ENCODE measurements at regions not wholly inside any gene's neighbourhood (a gene's known extent, or its start where the extent isn't known, plus 50 kb on each side); places are given as distances from the start of the nearest gene placed in this dataset. TPM values are rescaled to one million over a fixed set of nuclear protein-coding genes. Genes with fewer than 3 reads are reported as not detected.

GRCh38 chr6:139425780-139426179, 51.3 kb upstream of the CITED2 start:
- no peak overlapping the region for H3K4ac ChIP-seq (ENCODE audit: low read depth in 1 of 2, low read length in 2 of 2)
- no peak overlapping the region for H2AFZ ChIP-seq (ENCODE audit: low read depth, low read length)
- no peak overlapping the region for H4K8ac ChIP-seq (ENCODE audit: low read length)
- no peak for DNase-seq
- no peak overlapping the region for H2BK120ac ChIP-seq (ENCODE audit: low read depth, low read length)
- no peaks in the 10 kb centered on the region for H3K4me1 ChIP-seq (ENCODE audit: control insufficient read depth, insufficient read depth, low read depth, low read length)
- H3K14ac ChIP-seq (ENCODE audit: low read length in 2 of 2): no peak overlapping the region
- H2AK5ac ChIP-seq (ENCODE audit: low read length, severe bottlenecking): no peak overlapping the region
- no peak overlapping the region for H3K27ac ChIP-seq (ENCODE audit: low read length, poor library complexity, severe bottlenecking)
- no peaks in the 10 kb centered on the region for H3K27me3 ChIP-seq (ENCODE audit: control insufficient read depth in 1 of 2, insufficient read depth in 1 of 2, low read length in 2 of 2)
- H3K23ac ChIP-seq (ENCODE audit: low read length in 2 of 2): no peak overlapping the region
- H3K4me3 ChIP-seq (ENCODE audit: insufficient read depth in 1 of 2, low read depth in 1 of 2, low read length in 2 of 2): no peak overlapping the region
- no peak overlapping the region for H3K9ac ChIP-seq (ENCODE audit: low read length)
- WGBS: 100% methylated on average over 1 of the region's 2 CpGs
- no peaks in the 10 kb centered on the region for H3K36me3 ChIP-seq (ENCODE audit: control insufficient read depth in 1 of 2, insufficient read depth in 2 of 2, low read depth in 1 of 2, low read length in 2 of 2)
- H2BK15ac ChIP-seq (ENCODE audit: low read depth, poor library complexity, severe bottlenecking): no peak overlapping the region
- H3K18ac ChIP-seq (ENCODE audit: low read depth in 1 of 2, low read length in 2 of 2): no peak overlapping the region
- no peaks in the 10 kb centered on the region for H3K9me3 ChIP-seq (ENCODE audit: control insufficient read depth, low read length)
- no peak overlapping the region for H4K91ac ChIP-seq (ENCODE audit: low read length)
- H3K4me2 ChIP-seq (ENCODE audit: low read length, poor library complexity, severe bottlenecking): no peak overlapping the region
- H2BK5ac ChIP-seq (ENCODE audit: low read depth, low read length, poor library complexity, severe bottlenecking): no peak overlapping the region
- H2BK12ac ChIP-seq (ENCODE audit: low read length in 2 of 2): no peak overlapping the region
- H3K79me1 ChIP-seq (replicated peaks; ENCODE audit: low read length, poor library complexity, severe bottlenecking): no peaks in the 10 kb centered on the region

DNA sequence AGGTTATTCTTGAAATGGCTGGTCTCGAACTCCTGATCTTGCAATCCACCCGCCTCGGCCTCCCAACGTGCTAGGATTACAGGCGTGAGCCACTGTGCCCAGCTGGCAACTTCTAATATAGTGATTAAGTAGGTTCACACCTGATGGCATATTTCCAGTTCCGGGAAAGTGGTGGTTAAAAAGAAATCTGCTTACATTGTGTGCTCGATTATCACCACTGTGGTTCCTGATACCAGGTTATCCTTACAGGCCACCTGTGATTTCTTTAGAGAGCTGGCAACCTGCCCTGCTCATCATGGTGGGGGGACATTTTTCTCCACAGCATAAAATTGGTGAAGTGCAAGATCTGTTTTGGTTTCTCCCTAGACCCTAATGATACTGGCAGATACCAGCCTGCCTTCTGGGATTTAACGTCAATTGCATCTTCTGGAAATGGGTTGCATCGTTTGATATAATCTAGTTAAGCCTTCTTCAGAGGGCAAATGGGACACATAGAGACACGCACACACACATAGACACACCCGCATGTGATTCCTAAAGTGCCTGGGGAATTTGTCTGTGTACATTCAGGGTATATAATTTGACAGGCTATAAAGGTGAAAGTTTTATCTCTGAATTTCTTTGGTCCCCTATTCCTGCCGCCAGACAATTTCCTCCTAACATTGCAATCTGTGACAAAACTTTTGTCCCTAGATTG, 49.7 kb upstream of the CITED2 start:
- Histone ChIP-seq H2BK12ac (ENCODE audit: low read length in 2 of 2) (no peak overlapping the region), H3K4me1 (ENCODE audit: control insufficient read depth, insufficient read depth, low read depth, low read length) (no peaks in the 10 kb centered on the region), H4K91ac (ENCODE audit: low read length) (no peak overlapping the region), H3K4me2 (ENCODE audit: low read length, poor library complexity, severe bottlenecking) (no peak overlapping the region), H2BK5ac (ENCODE audit: low read depth, low read length, poor library complexity, severe bottlenecking) (no peak overlapping the region), H3K18ac (ENCODE audit: low read depth in 1 of 2, low read length in 2 of 2) (no peak overlapping the region), H2AFZ (ENCODE audit: low read depth, low read length) (no peak overlapping the region), H2BK120ac (ENCODE audit: low read depth, low read length) (no peak overlapping the region), H3K36me3 (ENCODE audit: control insufficient read depth in 1 of 2, insufficient read depth in 2 of 2, low read depth in 1 of 2, low read length in 2 of 2) (no peaks in the 10 kb centered on the region), H3K4ac (ENCODE audit: low read depth in 1 of 2, low read length in 2 of 2) (no peak overlapping the region), H3K27ac (ENCODE audit: low read length, poor library complexity, severe bottlenecking) (no peak overlapping the region), H3K23ac (ENCODE audit: low read length in 2 of 2) (no peak overlapping the region), H4K8ac (ENCODE audit: low read length) (no peak overlapping the region), H3K27me3 (ENCODE audit: control insufficient read depth in 1 of 2, insufficient read depth in 1 of 2, low read length in 2 of 2) (no peaks in the 10 kb centered on the region), H3K14ac (ENCODE audit: low read length in 2 of 2) (no peak overlapping the region), H3K4me3 (ENCODE audit: insufficient read depth in 1 of 2, low read depth in 1 of 2, low read length in 2 of 2) (no peak overlapping the region), H3K9ac (ENCODE audit: low read length) (no peak overlapping the region), H2BK15ac (ENCODE audit: low read depth, poor library complexity, severe bottlenecking) (no peak overlapping the region), H3K79me1 (replicated peaks; ENCODE audit: low read length, poor library complexity, severe bottlenecking) (no peaks in the 10 kb centered on the region), H2AK5ac (ENCODE audit: low read length, severe bottlenecking) (no peak overlapping the region), H3K9me3 (ENCODE audit: control insufficient read depth, low read length) (no peaks in the 10 kb centered on the region)
- WGBS: 99% methylated on average over 9 of the region's 12 CpGs
- DNase-seq: no peak

Small RNAs in the stretch of these regions (small RNA-seq; reads per million reads assigned to genes)
- not detected for gene AL357080.1 (ENCODE audit: low read depth)
- gene MIR3668 (ENCODE audit: low read depth): not detected
- gene MIR4465 (ENCODE audit: low read depth): not detected
- gene RN7SKP106 (ENCODE audit: low read depth): not detected
- not detected for gene RNA5SP220 (ENCODE audit: low read depth)
